Type B pancreatic cell (in vitro differentiated cells): ENCODE measurements at regions not wholly inside any gene's neighbourhood (a gene's known extent, or its start where the extent isn't known, plus 50 kb on each side); places are given as distances from the start of the nearest gene placed in this dataset.
A peak's percentile ranks its signal among the peaks of the same experiment; 100 is the strongest.

Source experiments
- DNase-seq: peaks from one replicate; pipeline ENCODE4 v3.0.0; 2021; ENCODE audit warnings: mixed read lengths; ENCODE audit not compliant: unreplicated experiment; ENCODE audit errors: extremely low spot score
- H3K27ac Mint-ChIP-seq: 2 replicates; pipeline ENCODE4 v1.8.0; 2021; ENCODE audit warnings: mild to moderate bottlenecking, mixed read lengths
- H3K27me3 Mint-ChIP-seq: 2 replicates; pipeline ENCODE4 v1.8.0; 2021; ENCODE audit warnings: mixed read lengths
- H3K36me3 Mint-ChIP-seq: 2 replicates; pipeline ENCODE4 v1.8.0; 2021; ENCODE audit warnings: mixed read lengths
- H3K4me1 Mint-ChIP-seq: one replicate; pipeline ENCODE4 v1.8.0; 2021; ENCODE audit warnings: mixed read lengths; ENCODE audit not compliant: unreplicated experiment
- H3K4me3 Mint-ChIP-seq: 2 replicates; pipeline ENCODE4 v1.8.0; 2021; ENCODE audit warnings: mild to moderate bottlenecking, mixed read lengths
- H3K9me3 Mint-ChIP-seq: 2 replicates; pipeline ENCODE4 v1.8.0; 2021; ENCODE audit warnings: mixed read lengths
- CTCF ChIP-seq: fragments of 200-600 bp; sonication (generic); conservative IDR thresholded peaks from 2 replicates; pipeline ENCODE4 v1.5.0; 2021; ENCODE audit warnings: antibody characterized with exemption, mild to moderate bottlenecking

DNA sequence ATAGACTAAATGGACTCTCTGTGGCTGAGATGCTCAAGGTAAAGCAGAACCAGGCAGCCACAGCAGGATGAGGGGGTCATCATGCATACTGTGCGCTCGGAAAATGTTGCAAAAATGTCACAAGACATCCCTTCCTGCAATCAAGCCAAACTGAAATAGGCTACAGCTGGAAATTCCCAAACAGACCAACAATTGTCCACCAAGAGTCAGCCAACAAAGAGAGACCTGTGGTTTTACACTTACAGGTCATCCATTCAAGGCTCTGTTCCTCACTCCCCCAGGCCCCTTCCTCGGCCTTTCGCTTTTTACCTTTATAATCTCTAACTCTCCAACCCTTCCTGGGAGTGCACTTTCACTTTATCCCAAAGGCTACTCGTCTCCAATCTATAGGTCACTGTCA is 1066.9 kb downstream of the TSN start:
- DNase-seq = no peak
- H3K9me3 Mint-ChIP-seq = peaks cover 5% of the 10 kb centered on the region
- H3K4me1 Mint-ChIP-seq = peaks cover under 1% of the 10 kb centered on the region
- no peaks in the 10 kb centered on the region for H3K36me3 Mint-ChIP-seq
- no peak overlapping the region for H3K27ac Mint-ChIP-seq
- no peak overlapping the region for H3K4me3 Mint-ChIP-seq
- no peak for TF ChIP-seq CTCF
- H3K27me3 Mint-ChIP-seq = no peaks in the 10 kb centered on the region

DNA sequence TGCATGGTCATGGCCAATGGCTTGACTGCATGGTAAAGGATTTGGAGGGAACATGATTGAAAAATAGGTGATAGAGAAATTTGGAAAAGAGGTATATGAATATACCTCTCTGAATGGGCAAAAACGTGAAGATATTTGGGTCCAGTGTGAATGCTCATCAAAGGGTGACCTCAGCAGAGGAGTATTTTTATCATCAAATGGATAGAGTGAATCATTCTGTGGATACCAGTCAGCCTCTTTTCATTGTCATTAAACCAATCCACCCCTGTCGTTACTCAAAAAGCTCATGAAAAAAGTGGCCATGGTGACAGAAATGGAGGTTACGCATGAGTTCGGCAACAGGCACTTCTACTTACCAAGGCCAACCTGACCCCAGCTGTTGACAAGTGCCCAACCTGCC is 1074.7 kb downstream of the TSN start:
- Mint-ChIP-seq H3K4me1 (no peaks in the 10 kb centered on the region), H3K36me3 (no peaks in the 10 kb centered on the region), H3K27ac (no peak overlapping the region), H3K9me3 (no peaks in the 10 kb centered on the region), H3K4me3 (no peak overlapping the region), H3K27me3 (no peaks in the 10 kb centered on the region)
- DNase-seq = no peak
- no peak for TF ChIP-seq CTCF

DNA sequence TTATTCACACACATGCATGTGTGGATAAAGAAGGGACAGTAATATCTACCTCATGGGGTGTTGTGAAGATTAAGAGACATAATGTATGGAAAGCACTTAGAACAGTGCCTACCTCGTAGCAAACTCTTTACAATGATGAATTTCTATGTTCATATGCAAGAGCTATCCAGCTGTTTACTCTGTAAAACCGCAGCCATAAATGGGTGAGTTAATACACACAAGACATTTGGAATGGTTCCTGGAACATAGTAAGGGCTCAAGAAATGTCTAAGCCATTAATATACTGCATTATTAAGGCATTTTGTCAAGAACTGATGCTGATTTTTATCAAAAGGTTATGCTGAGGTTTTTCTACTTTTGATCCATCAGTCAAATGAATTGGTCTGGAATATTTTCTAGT is 1076.2 kb downstream of the TSN start:
- H3K4me1 Mint-ChIP-seq = no peaks in the 10 kb centered on the region
- no peaks in the 10 kb centered on the region for H3K9me3 Mint-ChIP-seq
- H3K4me3 Mint-ChIP-seq = no peak overlapping the region
- TF ChIP-seq CTCF = no peak
- H3K27ac Mint-ChIP-seq = no peak overlapping the region
- no peaks in the 10 kb centered on the region for H3K27me3 Mint-ChIP-seq
- DNase-seq = no peak
- H3K36me3 Mint-ChIP-seq = no peaks in the 10 kb centered on the region

DNA sequence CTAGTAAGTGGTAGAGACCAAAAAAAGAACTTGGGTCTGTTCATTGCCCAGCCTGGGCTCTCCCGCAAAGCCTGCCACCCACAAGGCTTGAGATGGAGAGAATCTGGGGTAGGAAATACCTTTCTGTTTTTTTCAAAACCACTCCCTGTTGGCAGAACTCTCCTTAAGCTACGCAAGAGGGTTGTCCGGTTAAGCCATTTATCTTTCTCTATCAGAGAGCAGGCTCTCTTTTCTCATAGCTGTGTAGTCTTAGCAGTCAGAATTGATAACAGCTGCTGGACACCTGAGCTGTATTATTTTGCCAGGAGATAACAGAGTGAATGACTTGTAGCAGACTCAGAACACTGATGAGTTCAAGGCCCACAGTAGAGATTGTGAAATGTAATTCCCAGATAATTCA is 1088.1 kb downstream of the TSN start:
- Mint-ChIP-seq H3K4me1 (peaks cover 13% of the 10 kb centered on the region), H3K27me3 (no peaks in the 10 kb centered on the region), H3K27ac (peak overlapping the region; percentile 11), H3K9me3 (no peaks in the 10 kb centered on the region), H3K36me3 (no peaks in the 10 kb centered on the region), H3K4me3 (peak overlapping the region; percentile 0)
- no peak for TF ChIP-seq CTCF
- DNase-seq = no peak

DNA sequence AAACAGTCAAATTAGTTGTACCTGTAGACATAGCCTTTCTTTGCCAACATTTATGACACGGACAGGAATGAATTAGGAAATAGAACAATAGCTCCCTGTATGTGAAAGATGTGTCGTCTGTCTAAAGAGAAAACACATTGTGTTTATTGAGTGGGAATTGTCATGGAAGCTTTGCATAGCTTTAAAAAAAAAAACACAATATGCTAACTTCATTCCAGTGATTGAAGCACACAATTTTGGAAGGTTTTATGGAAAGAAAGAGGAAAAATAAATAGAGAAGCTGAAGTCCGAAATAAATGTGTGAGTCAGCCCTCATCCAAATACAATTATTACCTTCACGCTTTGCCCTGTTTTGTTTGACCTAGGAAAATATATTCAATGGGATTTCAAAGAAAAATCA is 1095.7 kb downstream of the TSN start:
- Mint-ChIP-seq H3K27ac (no peak overlapping the region), H3K27me3 (no peaks in the 10 kb centered on the region), H3K9me3 (peaks cover 5% of the 10 kb centered on the region), H3K36me3 (no peaks in the 10 kb centered on the region), H3K4me1 (peaks cover 5% of the 10 kb centered on the region), H3K4me3 (no peak overlapping the region)
- no peak for TF ChIP-seq CTCF
- DNase-seq = no peak

GRCh38 chr2:122851972-122852531 is 1096.6 kb downstream of the TSN start:
- Mint-ChIP-seq H3K36me3 (no peaks in the 10 kb centered on the region), H3K4me3 (no peak overlapping the region), H3K27ac (no peak overlapping the region), H3K27me3 (no peaks in the 10 kb centered on the region), H3K9me3 (peaks cover 5% of the 10 kb centered on the region), H3K4me1 (peaks cover 5% of the 10 kb centered on the region)
- DNase-seq = no peak
- no peak for TF ChIP-seq CTCF
